OCI-LY1 (cell line): ENCODE measurements at regions not wholly inside any gene's neighbourhood (a gene's known extent, or its start where the extent isn't known, plus 50 kb on each side); places are given as distances from the start of the nearest gene placed in this dataset.

Experiments used
- H2AFZ ChIP-seq: fragments of 200-600 bp; sonication (generic), shearing (Covaris generic); 2 replicates; pipeline ENCODE4 v1.6.0; 2014; ENCODE audit warnings: antibody characterized with exemption, mild to moderate bottlenecking, low read length
- H3F3A ChIP-seq: fragments of 200-600 bp; sonication (generic), shearing (Covaris generic); 2 replicates; pipeline ENCODE4 v1.6.0; 2014; ENCODE audit warnings: mild to moderate bottlenecking, antibody characterized with exemption, low read length, moderate library complexity; ENCODE audit not compliant: insufficient read depth
- H3K27ac ChIP-seq: fragments of 200-600 bp; sonication (generic); 2 replicates; pipeline ENCODE4 v1.5.1; 2014; ENCODE audit warnings: low read length, mixed run types, mild to moderate bottlenecking, low read depth; ENCODE audit not compliant: poor library complexity, severe bottlenecking
- H3K27me3 ChIP-seq: fragments of 200-600 bp; sonication (generic); 2 replicates; pipeline ENCODE4 v1.6.0; 2014; ENCODE audit warnings: antibody characterized with exemption, mild to moderate bottlenecking, low read length, moderate library complexity; ENCODE audit not compliant: insufficient read depth
- H3K36me3 ChIP-seq: fragments of 200-600 bp; sonication (generic); 2 replicates; pipeline ENCODE4 v1.6.1; 2014; ENCODE audit warnings: mild to moderate bottlenecking, antibody characterized with exemption, low read length, moderate library complexity, mixed read lengths; ENCODE audit not compliant: insufficient read depth
- H3K4me1 ChIP-seq: fragments of 200-600 bp; sonication (generic); 2 replicates; pipeline ENCODE4 v1.5.1; 2014; ENCODE audit warnings: mild to moderate bottlenecking, low read length, moderate library complexity; ENCODE audit not compliant: insufficient read depth, severe bottlenecking
- H3K4me2 ChIP-seq: fragments of 200-600 bp; sonication (generic), shearing (Covaris generic); 2 replicates; pipeline ENCODE4 v1.6.1; 2014; ENCODE audit warnings: low read length
- H3K4me3 ChIP-seq: fragments of 200-600 bp; sonication (generic); 2 replicates; pipeline ENCODE4 v1.5.1; 2014; ENCODE audit warnings: low read length, low read depth, mild to moderate bottlenecking, mixed read lengths; ENCODE audit not compliant: poor library complexity, severe bottlenecking
- H3K79me2 ChIP-seq: fragments of 200-600 bp; shearing (Covaris generic); 2 replicates; pipeline ENCODE4 v1.6.1; 2016; ENCODE audit warnings: mixed run types, low read length, mixed read lengths; ENCODE audit not compliant: insufficient read depth
- H3K9ac ChIP-seq: fragments of 200-600 bp; sonication (generic), shearing (Covaris generic); 2 replicates; pipeline ENCODE4 v1.6.1; 2014; ENCODE audit warnings: mild to moderate bottlenecking, low read length, mixed read lengths
- H3K9me2 ChIP-seq: fragments of 200-600 bp; sonication (generic), shearing (Covaris generic); 2 replicates; pipeline ENCODE4 v1.6.1; 2014; ENCODE audit warnings: low read depth, mild to moderate bottlenecking, low read length, mixed read lengths
- H3K9me3 ChIP-seq: fragments of 200-600 bp; shearing (Covaris generic); 2 replicates; pipeline ENCODE4 v1.6.1; 2014; ENCODE audit warnings: low read length, mixed read lengths
- H4K20me1 ChIP-seq: fragments of 200-600 bp; sonication (generic), shearing (Covaris generic); 2 replicates; pipeline ENCODE4 v1.6.0; 2016; ENCODE audit warnings: mild to moderate bottlenecking, low read length; ENCODE audit not compliant: insufficient read depth
- CTCF ChIP-seq: fragments of 200-600 bp; sonication (generic), shearing (Covaris generic); IDR thresholded peaks from 2 replicates; pipeline ENCODE4 v1.5.1; 2017; ENCODE audit warnings: mild to moderate bottlenecking, antibody characterized with exemption, low read length, moderate library complexity, mixed read lengths
- EZH2 ChIP-seq: fragments of 200-600 bp; sonication (generic), shearing (Covaris generic); IDR thresholded peaks from 2 replicates; pipeline ENCODE4 v1.8.0; 2017; ENCODE audit warnings: borderline replicate concordance, mixed run types, mild to moderate bottlenecking, antibody characterized with exemption, low read length, moderate library complexity, mixed read lengths

DNA sequence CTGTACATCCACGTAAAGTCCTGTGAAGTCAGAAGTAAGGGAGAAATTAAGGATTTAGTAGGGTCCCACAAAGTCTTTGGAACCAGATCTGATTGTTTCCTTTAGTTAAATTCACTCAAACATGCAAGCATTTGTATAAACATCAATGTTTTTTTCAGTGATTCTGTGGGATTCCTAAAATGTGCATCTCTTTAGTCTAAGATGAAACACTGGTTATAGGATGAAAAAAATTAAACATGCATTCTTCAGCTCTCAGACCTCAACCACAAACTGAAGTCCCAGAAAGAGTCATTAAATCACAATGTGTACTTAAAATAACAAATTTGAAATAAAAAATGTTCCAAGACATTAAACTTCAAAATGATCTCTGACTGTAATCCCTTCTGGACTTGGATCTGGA is 76.5 kb upstream of the APCDD1 start:
- H3K4me1 ChIP-seq, result no peaks in the 10 kb centered on the region
- no peak for TF ChIP-seq CTCF
- TF ChIP-seq EZH2, result no peak
- H3K4me2 ChIP-seq, result no peak overlapping the region
- H3K4me3 ChIP-seq, result no peak overlapping the region
- no peak overlapping the region for H3K27ac ChIP-seq
- no peaks in the 10 kb centered on the region for H3F3A ChIP-seq
- H3K36me3 ChIP-seq, result no peaks in the 10 kb centered on the region
- H3K27me3 ChIP-seq, result no peaks in the 10 kb centered on the region; the same call in 1 of the 2 replicates
- H3K9ac ChIP-seq, result no peak overlapping the region
- H2AFZ ChIP-seq, result no peak overlapping the region
- H3K9me2 ChIP-seq, result no peaks in the 10 kb centered on the region
- no peaks in the 10 kb centered on the region for H4K20me1 ChIP-seq
- H3K79me2 ChIP-seq, result no peaks in the 10 kb centered on the region
- no peaks in the 10 kb centered on the region for H3K9me3 ChIP-seq

- H3K4me1 ChIP-seq, result no peaks in the 10 kb centered on the region
- H3K27ac ChIP-seq, result no peak overlapping the region
- H3F3A ChIP-seq, result no peaks in the 10 kb centered on the region
- TF ChIP-seq CTCF, result no peak
- no peak for TF ChIP-seq EZH2
- H3K36me3 ChIP-seq, result no peaks in the 10 kb centered on the region
- H3K27me3 ChIP-seq, result no peaks in the 10 kb centered on the region; the same call in 1 of the 2 replicates
- no peaks in the 10 kb centered on the region for H3K79me2 ChIP-seq
- no peaks in the 10 kb centered on the region for H3K9me2 ChIP-seq
- H3K9ac ChIP-seq, result no peak overlapping the region
- H4K20me1 ChIP-seq, result no peaks in the 10 kb centered on the region
- H3K4me2 ChIP-seq, result no peak overlapping the region
- H3K4me3 ChIP-seq, result no peak overlapping the region
- no peak overlapping the region for H2AFZ ChIP-seq
- no peaks in the 10 kb centered on the region for H3K9me3 ChIP-seq
Observed at GRCh38 chr18:10378688-10379420, 75.6 kb upstream of the APCDD1 start.

DNA sequence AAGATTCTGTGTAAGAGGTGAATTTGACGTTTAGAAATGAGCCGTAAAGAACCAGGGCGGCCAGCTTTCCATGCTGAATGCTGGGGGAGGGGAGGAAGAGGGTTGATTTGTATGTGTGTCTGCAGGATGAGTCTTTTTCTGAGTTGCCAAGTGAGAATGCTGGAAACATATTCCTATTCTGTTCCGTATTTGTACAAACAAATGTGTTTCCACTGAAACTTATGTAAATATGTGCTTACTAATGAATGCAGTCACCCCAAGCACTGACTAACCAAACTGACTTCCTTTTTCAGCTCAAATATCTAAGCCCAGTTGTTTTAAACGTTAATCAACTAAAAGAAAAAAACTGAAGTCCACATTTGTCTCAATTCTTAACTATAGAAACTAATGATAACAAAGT is 74.9 kb upstream of the APCDD1 start:
- H3K36me3 ChIP-seq, result no peaks in the 10 kb centered on the region
- peaks cover 3% of the 10 kb centered on the region; the same call in 1 of the 2 replicates for H3K27me3 ChIP-seq
- no peak overlapping the region for H3K4me3 ChIP-seq
- TF ChIP-seq CTCF (no peak), EZH2 (no peak)
- H3K9ac ChIP-seq, result no peak overlapping the region
- H3K27ac ChIP-seq, result no peak overlapping the region
- no peaks in the 10 kb centered on the region for H3K4me1 ChIP-seq
- no peaks in the 10 kb centered on the region for H4K20me1 ChIP-seq
- no peak overlapping the region for H2AFZ ChIP-seq
- no peaks in the 10 kb centered on the region for H3K9me2 ChIP-seq
- no peak overlapping the region for H3K4me2 ChIP-seq
- no peaks in the 10 kb centered on the region for H3K79me2 ChIP-seq
- no peaks in the 10 kb centered on the region for H3K9me3 ChIP-seq
- H3F3A ChIP-seq, result no peaks in the 10 kb centered on the region
